NCI-H1694 treated with DMSO at 0.1 percent for 48 hours (cell line): ENCODE measurements at regions not wholly inside any gene's neighbourhood (a gene's known extent, or its start where the extent isn't known, plus 50 kb on each side); places are given as distances from the start of the nearest gene placed in this dataset.
"Not testable (repeated sequence)": the region's sequence is repeated elsewhere in the genome, so short reads cannot be mapped to it uniquely, and the experiment has no call there.

ENCODE experiments used
- DNase-seq: peaks from one replicate; lab custom pipeline; 2025; lab: John Stamatoyannopoulos, UW

GRCh38 chr10:117492504-117492903 is 50.0 kb upstream of the EMX2 start:
- no peak for DNase-seq

GRCh38 chr10:117488004-117488403 is 54.5 kb upstream of the EMX2 start:
- DNase-seq = no peak

- no peak for DNase-seq
These were observed 55.9 kb upstream of the EMX2 start for GRCh38 chr10:117486606-117487005.

- no peak for DNase-seq
These were observed 59.4 kb upstream of the EMX2 start for GRCh38 chr10:117483056-117483590.

GRCh38 chr10:117481011-117481410 is 61.5 kb upstream of the EMX2 start:
- DNase-seq = not testable (repeated sequence)

GRCh38 chr10:117480097-117480496 is 62.4 kb upstream of the EMX2 start:
- no peak for DNase-seq

GRCh38 chr10:117477961-117478670 is 64.4 kb upstream of the EMX2 start:
- DNase-seq = no peak

GRCh38 chr10:117477211-117477947 is 65.2 kb upstream of the EMX2 start:
- no peak for DNase-seq

GRCh38 chr10:117476716-117477115 is 65.8 kb upstream of the EMX2 start:
- no peak for DNase-seq

GRCh38 chr10:117476281-117476680 is 66.3 kb upstream of the EMX2 start:
- no peak for DNase-seq

GRCh38 chr10:117472872-117473271 is 69.7 kb upstream of the EMX2 start:
- DNase-seq = no peak

- DNase-seq = no peak
These were observed 71.1 kb upstream of the EMX2 start for GRCh38 chr10:117471344-117471874.

GRCh38 chr10:117470733-117471132 is 71.8 kb upstream of the EMX2 start:
- no peak for DNase-seq

- DNase-seq = no peak
These were observed 73.9 kb upstream of the EMX2 start for GRCh38 chr10:117468665-117469064.

- no peak for DNase-seq
These were observed 78.4 kb upstream of the EMX2 start for GRCh38 chr10:117464176-117464575.

GRCh38 chr10:117463545-117463920 is 79.0 kb upstream of the EMX2 start:
- DNase-seq = no peak

GRCh38 chr10:117462816-117463544 is 79.6 kb upstream of the EMX2 start:
- no peak for DNase-seq

- DNase-seq = no peak
These were observed 80.1 kb upstream of the EMX2 start for GRCh38 chr10:117462424-117462792.

- no peak for DNase-seq
These were observed 80.7 kb upstream of the EMX2 start for GRCh38 chr10:117461766-117462423.

GRCh38 chr10:117460846-117461765 is 81.4 kb upstream of the EMX2 start:
- DNase-seq = no peak

GRCh38 chr10:117458571-117458970 is 83.3 kb upstream of the PDZD8 start:
- DNase-seq = no peak
